DLD1 (cell line): ENCODE measurements at regions not wholly inside any gene's neighbourhood (a gene's known extent, or its start where the extent isn't known, plus 50 kb on each side); places are given as distances from the start of the nearest gene placed in this dataset.

ENCODE experiments used
- in situ Hi-C: cut with HindIII; loops from 2 replicates; pipeline ENCODE4 v1.10.0; 2017; ENCODE audit warnings: low sequenced_read_pairs

GRCh38 chr3:193779933-193780332 lies 186.9 kb downstream of the OPA1 start:
- in situ Hi-C loops = no loop called here

DNA sequence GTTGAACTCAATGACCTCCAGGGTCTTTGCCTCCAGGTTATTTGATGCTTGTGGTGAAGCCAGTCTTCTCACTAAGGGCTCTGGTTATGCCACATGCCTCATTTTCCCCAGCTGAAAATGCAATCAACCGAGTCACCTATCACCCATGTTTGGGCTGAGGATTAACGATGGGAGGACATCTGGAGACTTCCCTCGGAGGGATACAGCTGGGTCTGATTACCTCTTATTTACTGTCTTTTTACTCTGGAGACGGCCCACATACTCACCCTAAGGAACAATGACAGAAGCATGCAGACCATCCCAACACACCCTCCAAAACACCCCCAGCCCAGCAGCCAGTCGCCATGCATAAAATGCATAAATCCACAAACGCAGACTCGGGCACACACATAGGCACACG lies 187.4 kb downstream of the OPA1 start:
- in situ Hi-C loops = no loop called here

DNA sequence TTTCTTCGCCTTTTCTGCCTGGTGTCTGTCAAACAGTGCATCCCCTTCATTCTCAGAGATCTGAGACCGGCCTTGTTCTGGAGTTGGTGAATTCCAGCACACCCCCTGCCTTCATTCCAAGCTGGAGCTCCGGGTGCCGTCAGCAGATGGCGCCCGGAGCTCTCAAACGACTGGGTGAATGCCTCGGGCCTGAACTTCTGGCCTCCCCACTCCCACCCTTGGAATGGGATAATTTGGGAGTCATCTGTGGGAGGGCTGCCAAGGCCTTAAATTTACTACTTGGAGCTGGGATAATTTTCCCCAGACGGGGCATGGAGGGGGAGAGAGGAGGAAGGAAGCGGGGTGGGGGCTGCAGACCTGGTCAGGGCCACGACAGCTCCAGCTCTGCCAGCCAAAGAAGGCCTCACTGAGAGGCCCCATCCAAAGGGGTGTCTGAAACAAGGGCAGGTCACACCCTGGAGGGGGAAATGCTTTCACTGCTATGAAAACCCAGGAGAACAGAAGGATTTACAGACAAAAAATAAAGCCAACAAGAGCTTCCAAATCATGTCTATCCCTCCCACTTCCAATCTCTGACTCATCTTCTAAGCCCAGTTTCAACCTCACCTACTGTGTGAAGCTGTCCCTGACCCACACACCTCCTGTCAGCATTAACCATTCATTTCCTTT lies 187.9 kb downstream of the OPA1 start:
- in situ Hi-C loops = no loop called here

DNA sequence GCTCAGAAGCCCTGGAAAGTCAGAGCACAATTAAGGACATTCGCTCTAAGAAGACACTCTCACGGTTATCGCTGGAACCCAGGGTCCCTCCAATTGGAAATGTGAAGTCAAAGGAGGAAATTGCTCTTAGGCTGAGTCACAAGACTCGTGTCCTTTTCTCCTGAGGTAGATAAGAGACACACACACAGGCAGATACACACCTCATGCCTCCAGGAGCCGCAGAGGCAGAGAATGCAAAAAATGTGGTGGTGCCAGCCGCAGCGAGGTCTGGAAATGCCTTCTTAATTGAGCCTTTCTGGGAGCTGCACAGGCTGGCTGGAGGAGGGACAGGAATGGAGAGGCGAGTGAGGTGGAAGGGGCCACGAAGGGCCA lies 189.3 kb downstream of the OPA1 start:
- in situ Hi-C loops = no loop called here

GRCh38 chr3:193782747-193783146 lies 189.7 kb downstream of the OPA1 start:
- in situ Hi-C loops = no loop called here

DNA sequence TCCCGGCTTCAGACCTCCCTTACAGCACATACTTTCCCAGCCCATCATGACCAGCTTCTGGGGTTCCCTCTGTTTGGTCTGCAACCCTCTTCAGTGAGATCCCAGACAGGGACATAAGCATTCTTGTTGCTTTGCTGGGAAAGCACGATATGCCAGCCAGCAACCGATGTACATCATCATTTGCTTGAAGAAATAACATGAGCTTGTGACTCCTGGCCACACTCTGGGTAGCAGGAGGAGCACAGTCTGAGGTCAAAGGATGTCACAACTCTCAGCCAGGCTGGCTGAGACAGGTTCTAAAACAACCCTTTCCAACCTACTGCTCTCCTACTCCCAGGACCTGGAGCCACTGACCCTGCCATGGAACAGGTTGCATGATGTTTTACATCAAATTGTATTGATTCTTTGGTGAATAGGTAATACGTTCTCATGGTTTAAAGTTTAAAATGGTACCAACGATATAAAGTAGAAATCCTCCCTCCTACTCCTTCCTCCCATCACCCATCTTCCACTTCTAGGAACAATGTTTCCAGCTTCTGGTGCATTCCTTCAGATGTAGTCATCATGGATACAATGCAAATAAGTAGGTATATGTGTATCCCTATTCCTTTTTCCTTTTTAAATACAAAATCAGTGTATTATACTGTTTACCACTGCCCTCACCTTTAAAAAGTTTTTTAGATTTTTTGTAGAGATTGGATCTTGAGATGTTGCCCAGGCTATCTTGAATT lies 190.3 kb downstream of the OPA1 start:
- in situ Hi-C loops = no loop called here

GRCh38 chr3:193784822-193785221 lies 191.8 kb downstream of the OPA1 start:
- in situ Hi-C loops = no loop called here

- in situ Hi-C loops = no loop called here
These were observed 194.5 kb downstream of the OPA1 start for GRCh38 chr3:193787496-193787870.

- in situ Hi-C loops = no loop called here
These were observed 195.4 kb downstream of the OPA1 start for GRCh38 chr3:193788189-193788991.

GRCh38 chr3:193789455-193789854 lies 196.4 kb downstream of the OPA1 start:
- in situ Hi-C loops = no loop called here

GRCh38 chr3:193790086-193790990 lies 197.3 kb downstream of the OPA1 start:
- in situ Hi-C loops = no loop called here

GRCh38 chr3:193791041-193792032 lies 198.3 kb downstream of the OPA1 start:
- in situ Hi-C loops = no loop called here

GRCh38 chr3:193793123-193793522 lies 200.1 kb downstream of the OPA1 start:
- in situ Hi-C loops = no loop called here

DNA sequence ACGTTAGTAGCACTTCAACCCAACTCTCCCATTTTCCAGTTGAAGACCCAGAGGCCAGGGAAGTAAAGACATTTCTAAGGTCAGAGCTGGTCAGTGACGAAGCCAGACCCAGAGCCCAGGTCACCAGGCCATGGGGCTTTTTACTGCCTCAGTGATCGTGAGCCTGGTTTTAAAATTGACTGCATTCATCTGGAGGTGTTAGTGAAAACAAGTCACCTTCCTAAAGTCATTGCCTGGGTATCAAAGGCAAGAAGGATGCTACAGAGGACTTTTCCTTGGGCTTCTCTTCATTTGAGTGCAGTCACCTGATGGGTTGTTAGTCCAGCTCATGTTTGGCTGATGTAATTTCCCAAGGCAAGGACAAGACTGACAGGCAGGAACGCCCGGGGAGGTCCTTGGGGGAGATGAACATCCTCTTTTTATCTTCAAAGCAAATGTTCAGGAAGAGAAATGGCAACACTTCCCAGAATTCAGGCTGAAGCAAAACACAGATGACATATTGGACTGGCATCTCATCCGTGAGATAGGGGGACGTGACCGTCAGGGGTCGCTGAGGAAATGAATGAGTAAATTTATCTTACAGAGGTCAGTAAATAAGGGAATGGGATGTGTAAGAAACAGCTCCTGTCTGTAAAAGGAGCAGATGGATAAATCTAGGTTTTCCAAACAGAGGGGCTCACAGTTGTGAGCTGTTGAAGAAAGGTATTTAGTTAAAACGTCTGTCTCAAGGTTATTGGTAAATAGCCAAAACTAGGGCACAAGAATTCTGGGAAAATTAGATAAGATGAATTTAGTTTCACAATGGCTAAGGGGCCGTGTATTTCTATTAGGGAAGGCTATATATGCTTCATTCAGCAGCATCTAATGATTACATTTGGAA lies 201.2 kb downstream of the OPA1 start:
- in situ Hi-C loops = no loop called here

GRCh38 chr3:193795062-193795690 lies 202.2 kb downstream of the OPA1 start:
- in situ Hi-C loops = no loop called here

- in situ Hi-C loops = no loop called here
These were observed 203.1 kb downstream of the OPA1 start for GRCh38 chr3:193796089-193796488.

DNA sequence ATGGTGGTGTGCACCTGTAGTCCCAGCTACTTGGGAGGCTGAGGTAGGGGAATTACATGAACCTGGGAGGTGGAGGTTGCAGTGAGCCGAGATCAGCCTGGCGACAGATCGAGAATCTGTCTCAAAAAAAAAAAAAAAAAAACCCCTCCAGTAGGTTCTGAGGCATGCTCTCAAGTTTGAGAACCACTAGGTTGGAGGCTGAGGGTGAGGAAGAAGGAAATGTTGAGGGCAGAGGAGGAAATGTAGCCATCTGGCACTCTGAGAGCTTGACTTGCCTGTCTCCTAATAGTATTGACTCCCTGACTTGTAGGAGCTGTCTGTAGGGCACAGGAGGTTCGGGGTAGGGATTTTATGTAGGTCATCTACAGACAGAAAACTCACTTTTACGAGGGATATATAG lies 204.6 kb downstream of the OPA1 start:
- in situ Hi-C loops = no loop called here

- in situ Hi-C loops = no loop called here
These were observed 205.0 kb downstream of the OPA1 start for GRCh38 chr3:193798051-193798450.
